MM.1S (cell line): ENCODE measurements at regions not wholly inside any gene's neighbourhood (a gene's known extent, or its start where the extent isn't known, plus 50 kb on each side); places are given as distances from the start of the nearest gene placed in this dataset.

Experiments
- DNase-seq: peaks from one replicate; pipeline ENCODE4 v3.0.0-alpha.2; 2015
- H2AFZ ChIP-seq: fragments of 300-600 bp; sonication (generic); 2 replicates; pipeline ENCODE4 v1.6.0; 2016; ENCODE audit warnings: antibody characterized with exemption, low read length
- H3F3A ChIP-seq: fragments of 300-600 bp; sonication (generic); 2 replicates; pipeline ENCODE4 v1.6.1; 2016; ENCODE audit warnings: mild to moderate bottlenecking, antibody characterized with exemption, low read length, moderate library complexity, mixed read lengths; ENCODE audit not compliant: insufficient read depth
- H3K27ac ChIP-seq: fragments of 300-600 bp; sonication (generic); 2 replicates; pipeline ENCODE4 v1.5.1; 2016; ENCODE audit warnings: mild to moderate bottlenecking, low read length
- H3K27me3 ChIP-seq: fragments of 300-600 bp; sonication (generic); replicated peaks from 2 replicates; pipeline ENCODE4 v1.6.0; 2016; ENCODE audit warnings: low read length; ENCODE audit not compliant: insufficient read depth
- H3K36me3 ChIP-seq: fragments of 300-600 bp; sonication (generic); replicated peaks from 2 replicates; pipeline ENCODE4 v1.6.1; 2016; ENCODE audit warnings: mild to moderate bottlenecking, low read length, mixed read lengths; ENCODE audit not compliant: insufficient read depth
- H3K4me1 ChIP-seq: fragments of 300-600 bp; sonication (generic); 2 replicates; pipeline ENCODE4 v1.6.1; 2016; ENCODE audit warnings: low read length, mixed read lengths
- H3K4me2 ChIP-seq: fragments of 300-600 bp; sonication (generic); 2 replicates; pipeline ENCODE4 v1.6.0; 2016; ENCODE audit warnings: low read depth, low read length
- H3K4me3 ChIP-seq: fragments of 300-600 bp; sonication (generic); 2 replicates; pipeline ENCODE4 v1.5.1; 2016; ENCODE audit warnings: low read length, mixed read lengths
- H3K79me2 ChIP-seq: fragments of 300-600 bp; sonication (generic); 2 replicates; pipeline ENCODE4 v1.6.1; 2016; ENCODE audit warnings: mixed run types, low read length, mixed read lengths
- H3K9ac ChIP-seq: fragments of 300-600 bp; sonication (generic); 2 replicates; pipeline ENCODE4 v1.6.1; 2016; ENCODE audit warnings: low read length, mixed read lengths
- H3K9me2 ChIP-seq: fragments of 300-600 bp; sonication (generic); replicated peaks from 2 replicates; pipeline ENCODE4 v1.6.1; 2016; ENCODE audit warnings: mild to moderate bottlenecking, low read length, mixed read lengths; ENCODE audit not compliant: insufficient read depth
- H3K9me3 ChIP-seq: fragments of 300-600 bp; sonication (generic); replicated peaks from 2 replicates; pipeline ENCODE4 v1.6.1; 2016; ENCODE audit warnings: mild to moderate bottlenecking, low read length, mixed read lengths; ENCODE audit not compliant: insufficient read depth
- H4K20me1 ChIP-seq: fragments of 300-600 bp; sonication (generic); 2 replicates; pipeline ENCODE4 v1.6.1; 2016; ENCODE audit warnings: mild to moderate bottlenecking, low read length, moderate library complexity, mixed read lengths; ENCODE audit not compliant: insufficient read depth
- CTCF ChIP-seq: fragments of 300-600 bp; sonication (generic); IDR thresholded peaks from 2 replicates; pipeline ENCODE4 v1.5.1; 2016; ENCODE audit warnings: antibody characterized with exemption, low read length, mixed read lengths
- EZH2 ChIP-seq: fragments of 300-600 bp; sonication (generic); optimal IDR thresholded peaks from 2 replicates; pipeline ENCODE3; 2017; ENCODE audit warnings: low read depth, mild to moderate bottlenecking, antibody characterized with exemption, low read length, mixed read lengths
- EZH2phosphoT487 ChIP-seq: fragments of 300-600 bp; sonication (generic); IDR thresholded peaks from 2 replicates; pipeline ENCODE4 v1.6.1; 2018; ENCODE audit warnings: antibody characterized with exemption, low read length

GRCh38 chr2:122758967-122759366 is 1003.5 kb downstream of the TSN start:
- Histone ChIP-seq H3K9me3 (no peaks in the 10 kb centered on the region), H3K4me3 (no peak overlapping the region), H3K4me1 (peaks cover 8% of the 10 kb centered on the region; the same call in 1 of the 2 replicates), H3K36me3 (no peaks in the 10 kb centered on the region), H3K27ac (no peak overlapping the region), H3K27me3 (no peaks in the 10 kb centered on the region), H2AFZ (no peak overlapping the region), H3K9ac (no peak overlapping the region), H3K9me2 (no peaks in the 10 kb centered on the region), H3K79me2 (no peaks in the 10 kb centered on the region), H4K20me1 (no peaks in the 10 kb centered on the region), H3F3A (no peaks in the 10 kb centered on the region), H3K4me2 (no peak overlapping the region)
- TF ChIP-seq EZH2 (no peak), CTCF (no peak), EZH2phosphoT487 (no peak)
- DNase-seq = peak; percentile 25

GRCh38 chr2:122764014-122764413 is 1008.6 kb downstream of the TSN start:
- H3K36me3 ChIP-seq = no peaks in the 10 kb centered on the region
- TF ChIP-seq EZH2 (no peak), CTCF (no peak), EZH2phosphoT487 (no peak)
- no peaks in the 10 kb centered on the region for H3K27me3 ChIP-seq
- peaks cover 2% of the 10 kb centered on the region; the same call in 1 of the 2 replicates for H3K4me1 ChIP-seq
- no peak overlapping the region for H3K4me3 ChIP-seq
- H3K27ac ChIP-seq = no peak overlapping the region
- H3K9ac ChIP-seq = no peak overlapping the region
- no peaks in the 10 kb centered on the region for H3F3A ChIP-seq
- H3K9me2 ChIP-seq = no peaks in the 10 kb centered on the region
- no peaks in the 10 kb centered on the region for H3K9me3 ChIP-seq
- H4K20me1 ChIP-seq = no peaks in the 10 kb centered on the region
- H3K79me2 ChIP-seq = no peaks in the 10 kb centered on the region
- H2AFZ ChIP-seq = no peak overlapping the region
- no peak for DNase-seq
- H3K4me2 ChIP-seq = no peak overlapping the region

GRCh38 chr2:122780251-122780650 is 1024.8 kb downstream of the TSN start:
- no peak overlapping the region for H3K9ac ChIP-seq
- no peaks in the 10 kb centered on the region for H4K20me1 ChIP-seq
- H3K36me3 ChIP-seq = no peaks in the 10 kb centered on the region
- no peak overlapping the region for H2AFZ ChIP-seq
- DNase-seq = no peak
- no peaks in the 10 kb centered on the region for H3K9me2 ChIP-seq
- H3K4me3 ChIP-seq = no peak overlapping the region
- H3K27me3 ChIP-seq = no peaks in the 10 kb centered on the region
- H3K4me1 ChIP-seq = no peaks in the 10 kb centered on the region
- H3K4me2 ChIP-seq = no peak overlapping the region
- no peaks in the 10 kb centered on the region for H3F3A ChIP-seq
- no peak for TF ChIP-seq EZH2
- TF ChIP-seq CTCF = no peak
- no peak for TF ChIP-seq EZH2phosphoT487
- H3K79me2 ChIP-seq = no peaks in the 10 kb centered on the region
- H3K27ac ChIP-seq = no peak overlapping the region
- H3K9me3 ChIP-seq = no peaks in the 10 kb centered on the region
